GM23338 (cell line): ENCODE measurements at regions not wholly inside any gene's neighbourhood (a gene's known extent, or its start where the extent isn't known, plus 50 kb on each side); places are given as distances from the start of the nearest gene placed in this dataset.
"Not testable (repeated sequence)": the region's sequence is repeated elsewhere in the genome, so short reads cannot be mapped to it uniquely, and the experiment has no call there.

Source experiments
- ATAC-seq: fragments of 200-7000 bp; cut with Tn5 transposase; 3 replicates; pipeline ENCODE4 v1.9.1; 2020
- DNase-seq: peaks from one replicate; pipeline ENCODE4 v3.0.0-alpha.2; 2015; ENCODE audit warnings: low spot score
- H2AFZ ChIP-seq: fragments of 200-600 bp; sonication (generic); 2 replicates; pipeline ENCODE4 v1.8.0; 2016; ENCODE audit warnings: antibody characterized with exemption, mild to moderate bottlenecking, moderate library complexity
- H3F3A ChIP-seq: fragments of 200-600 bp; sonication (generic); replicated peaks from 2 replicates; pipeline ENCODE4 v1.8.0; 2017; ENCODE audit warnings: antibody characterized with exemption, mixed run types, low read depth
- H3K27ac ChIP-seq: fragments of 200-600 bp; sonication (generic); 2 replicates; pipeline ENCODE4 v1.6.1; 2016; ENCODE audit warnings: low read depth
- H3K27me3 ChIP-seq: fragments of 200-600 bp; sonication (generic); 2 replicates; pipeline ENCODE4 v1.8.0; 2016; ENCODE audit warnings: mild to moderate bottlenecking, mixed run types, moderate library complexity; ENCODE audit not compliant: insufficient read depth
- H3K36me3 ChIP-seq: fragments of 200-600 bp; sonication (generic); 2 replicates; pipeline ENCODE4 v1.8.0; 2016; ENCODE audit warnings: mild to moderate bottlenecking; ENCODE audit not compliant: insufficient read depth
- H3K4me1 ChIP-seq: fragments of 200-600 bp; sonication (generic); 2 replicates; pipeline ENCODE4 v1.8.0; 2016; ENCODE audit warnings: mild to moderate bottlenecking, moderate library complexity; ENCODE audit not compliant: insufficient read depth
- H3K4me2 ChIP-seq: fragments of 200-600 bp; sonication (generic); 2 replicates; pipeline ENCODE4 v1.7.1; 2017; ENCODE audit warnings: mixed run types
- H3K4me3 ChIP-seq: fragments of 200-600 bp; sonication (generic); 2 replicates; pipeline ENCODE4 v1.6.1; 2016; ENCODE audit warnings: mixed run types
- H3K79me2 ChIP-seq: fragments of 200-600 bp; sonication (generic); replicated peaks from 2 replicates; pipeline ENCODE4 v1.8.0; 2017; ENCODE audit warnings: mild to moderate bottlenecking; ENCODE audit not compliant: insufficient read depth
- H3K9me2 ChIP-seq: fragments of 200-600 bp; sonication (generic); 2 replicates; pipeline ENCODE4 v1.8.0; 2017; ENCODE audit not compliant: insufficient read depth
- H4K20me1 ChIP-seq: fragments of 200-600 bp; sonication (generic); replicated peaks from 2 replicates; pipeline ENCODE4 v1.8.0; 2017; ENCODE audit warnings: mild to moderate bottlenecking; ENCODE audit not compliant: insufficient read depth
- H3K27ac Mint-ChIP-seq: 2 replicates; pipeline ENCODE4 v1.8.0; 2020; ENCODE audit warnings: inconsistent platforms, mild to moderate bottlenecking, moderate library complexity, mixed read lengths
- H3K27me3 Mint-ChIP-seq: 3 replicates; pipeline ENCODE4 v1.8.0; 2022; ENCODE audit warnings: low read depth, mild to moderate bottlenecking, moderate library complexity, mixed read lengths, inconsistent platforms; ENCODE audit not compliant: insufficient read depth, poor library complexity
- H3K36me3 Mint-ChIP-seq: 3 replicates; pipeline ENCODE4 v1.8.0; 2021; ENCODE audit warnings: low read depth, mild to moderate bottlenecking, inconsistent platforms, moderate library complexity, mixed read lengths
- H3K4me1 Mint-ChIP-seq: 3 replicates; pipeline ENCODE4 v1.8.0; 2020; ENCODE audit warnings: mild to moderate bottlenecking, inconsistent platforms, mixed read lengths
- H3K4me3 Mint-ChIP-seq: 3 replicates; pipeline ENCODE4 v1.8.0; 2021; ENCODE audit warnings: moderate library complexity, mild to moderate bottlenecking, inconsistent platforms, mixed read lengths
- H3K9me3 Mint-ChIP-seq: 3 replicates; pipeline ENCODE4 v1.8.0; 2020; ENCODE audit warnings: moderate library complexity, mild to moderate bottlenecking, inconsistent platforms, mixed read lengths
- CREB1 ChIP-seq: fragments of 250-450 bp; sonication (Bioruptor Pico); IDR thresholded peaks from 2 replicates; pipeline ENCODE4 v1.5.0; 2020; ENCODE audit warnings: low read depth, mild to moderate bottlenecking, moderate library complexity
- ETS1 ChIP-seq: IDR thresholded peaks from 2 replicates; pipeline ENCODE4 v1.6.1; 2016; ENCODE audit warnings: antibody characterized with exemption
- EZH2phosphoT487 ChIP-seq: fragments of 200-600 bp; sonication (generic); IDR thresholded peaks from one replicate; pipeline ENCODE4 v1.8.1; 2018; ENCODE audit warnings: antibody characterized with exemption; ENCODE audit not compliant: unreplicated experiment
- NANOG ChIP-seq: IDR thresholded peaks from 2 replicates; pipeline ENCODE4 v1.6.1; 2016; ENCODE audit warnings: antibody characterized with exemption, borderline replicate concordance
- POLR2AphosphoS5 ChIP-seq: IDR thresholded peaks from 2 replicates; pipeline ENCODE4 v1.6.1; 2016; ENCODE audit warnings: antibody characterized with exemption, low read depth
- ZNF114 ChIP-seq: fragments of 250-450 bp; sonication (Bioruptor Pico); IDR thresholded peaks from 2 replicates; pipeline ENCODE4 v1.5.0; 2020; ENCODE audit warnings: mild to moderate bottlenecking, moderate library complexity
- ZNF331 ChIP-seq: fragments of 250-450 bp; sonication (Bioruptor Pico); IDR thresholded peaks from 2 replicates; pipeline ENCODE4 v1.5.0; 2020; ENCODE audit warnings: low read depth, mild to moderate bottlenecking, moderate library complexity
- TF ChIP-seq, protein P1 (sequence below): IDR thresholded peaks from one replicate; pipeline ENCODE4 v1.6.1; 2018; ENCODE audit warnings: antibody characterized with exemption; ENCODE audit not compliant: unreplicated experiment

GRCh38 chr12:131211340-131211938 is 257.7 kb downstream of the ADGRD1 start:
- Mint-ChIP-seq H3K4me1 (no peaks in the 10 kb centered on the region), H3K36me3 (no peaks in the 10 kb centered on the region; the same call in 2 of the 3 replicates), H3K9me3 (peaks cover 18% of the 10 kb centered on the region), H3K4me3 (no peak overlapping the region), H3K27me3 (peaks cover 6% of the 10 kb centered on the region), H3K27ac (no peak overlapping the region)
- Histone ChIP-seq H3K9me2 (no peaks in the 10 kb centered on the region), H4K20me1 (no peaks in the 10 kb centered on the region), H2AFZ (no peak overlapping the region), H3K27me3 (no peaks in the 10 kb centered on the region), H3K36me3 (no peaks in the 10 kb centered on the region), H3K4me2 (no peak overlapping the region), H3F3A (no peaks in the 10 kb centered on the region), H3K27ac (no peak overlapping the region), H3K4me1 (no peaks in the 10 kb centered on the region), H3K79me2 (no peaks in the 10 kb centered on the region), H3K4me3 (no peak overlapping the region)
- no peak for ATAC-seq
- TF ChIP-seq ETS1 (no peak), NANOG (no peak), ZNF114 (CRISPR knock-in tag) (no peak), ZNF331 (CRISPR knock-in tag) (no peak), POLR2AphosphoS5 (no peak), CREB1 (CRISPR knock-in tag) (no peak)
- TF ChIP-seq, protein P1, sequence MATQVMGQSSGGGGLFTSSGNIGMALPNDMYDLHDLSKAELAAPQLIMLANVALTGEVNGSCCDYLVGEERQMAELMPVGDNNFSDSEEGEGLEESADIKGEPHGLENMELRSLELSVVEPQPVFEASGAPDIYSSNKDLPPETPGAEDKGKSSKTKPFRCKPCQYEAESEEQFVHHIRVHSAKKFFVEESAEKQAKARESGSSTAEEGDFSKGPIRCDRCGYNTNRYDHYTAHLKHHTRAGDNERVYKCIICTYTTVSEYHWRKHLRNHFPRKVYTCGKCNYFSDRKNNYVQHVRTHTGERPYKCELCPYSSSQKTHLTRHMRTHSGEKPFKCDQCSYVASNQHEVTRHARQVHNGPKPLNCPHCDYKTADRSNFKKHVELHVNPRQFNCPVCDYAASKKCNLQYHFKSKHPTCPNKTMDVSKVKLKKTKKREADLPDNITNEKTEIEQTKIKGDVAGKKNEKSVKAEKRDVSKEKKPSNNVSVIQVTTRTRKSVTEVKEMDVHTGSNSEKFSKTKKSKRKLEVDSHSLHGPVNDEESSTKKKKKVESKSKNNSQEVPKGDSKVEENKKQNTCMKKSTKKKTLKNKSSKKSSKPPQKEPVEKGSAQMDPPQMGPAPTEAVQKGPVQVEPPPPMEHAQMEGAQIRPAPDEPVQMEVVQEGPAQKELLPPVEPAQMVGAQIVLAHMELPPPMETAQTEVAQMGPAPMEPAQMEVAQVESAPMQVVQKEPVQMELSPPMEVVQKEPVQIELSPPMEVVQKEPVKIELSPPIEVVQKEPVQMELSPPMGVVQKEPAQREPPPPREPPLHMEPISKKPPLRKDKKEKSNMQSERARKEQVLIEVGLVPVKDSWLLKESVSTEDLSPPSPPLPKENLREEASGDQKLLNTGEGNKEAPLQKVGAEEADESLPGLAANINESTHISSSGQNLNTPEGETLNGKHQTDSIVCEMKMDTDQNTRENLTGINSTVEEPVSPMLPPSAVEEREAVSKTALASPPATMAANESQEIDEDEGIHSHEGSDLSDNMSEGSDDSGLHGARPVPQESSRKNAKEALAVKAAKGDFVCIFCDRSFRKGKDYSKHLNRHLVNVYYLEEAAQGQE = no peak
- DNase-seq = no peak

DNA sequence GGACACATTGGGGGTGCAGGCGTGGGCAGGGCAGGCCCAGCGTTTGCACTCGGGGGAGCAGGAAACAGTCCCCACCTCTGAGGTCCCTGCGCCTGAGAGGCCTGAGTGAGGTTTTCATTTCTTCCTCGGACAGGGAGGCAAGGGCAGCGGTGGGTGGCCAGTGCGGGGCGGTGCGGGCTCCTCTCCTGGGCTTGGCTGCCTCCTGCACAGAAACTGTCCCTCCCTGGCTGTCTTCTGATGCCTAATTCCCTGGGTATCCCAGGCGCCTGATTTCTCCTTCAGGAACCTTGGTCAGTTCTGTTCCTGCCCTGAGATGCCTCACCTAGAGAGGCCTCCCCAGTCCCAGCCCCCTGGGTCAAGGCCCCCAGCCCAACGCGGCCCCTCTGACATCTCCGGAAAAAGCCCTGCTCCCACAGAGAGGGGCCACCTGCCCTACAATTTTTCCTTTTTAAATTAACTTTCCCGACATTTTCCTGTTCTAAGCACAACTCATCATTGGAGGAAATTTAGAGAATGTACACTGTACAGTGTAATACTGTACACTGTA is 260.3 kb downstream of the ADGRD1 start:
- Histone ChIP-seq H3K27ac (no peak overlapping the region), H3K4me1 (peaks cover 16% of the 10 kb centered on the region; the same call in 1 of the 2 replicates), H2AFZ (no peak overlapping the region), H3K4me2 (no peak overlapping the region), H3K9me2 (no peaks in the 10 kb centered on the region), H3K4me3 (no peak overlapping the region), H3K79me2 (no peaks in the 10 kb centered on the region), H3K36me3 (no peaks in the 10 kb centered on the region), H3F3A (no peaks in the 10 kb centered on the region), H4K20me1 (no peaks in the 10 kb centered on the region), H3K27me3 (no peaks in the 10 kb centered on the region)
- no peak overlapping the region for H3K4me3 Mint-ChIP-seq
- H3K36me3 Mint-ChIP-seq = no peaks in the 10 kb centered on the region; the same call in 2 of the 3 replicates
- peaks cover 18% of the 10 kb centered on the region for H3K9me3 Mint-ChIP-seq
- TF ChIP-seq NANOG = no peak
- TF ChIP-seq EZH2phosphoT487 = no peak
- DNase-seq = no peak
- ATAC-seq = no peak
- H3K27me3 Mint-ChIP-seq = peaks cover 11% of the 10 kb centered on the region
- peaks cover 21% of the 10 kb centered on the region for H3K4me1 Mint-ChIP-seq
- no peak overlapping the region for H3K27ac Mint-ChIP-seq

GRCh38 chr12:131214936-131215335 is 261.2 kb downstream of the ADGRD1 start:
- not testable (repeated sequence) for H3K9me2 ChIP-seq, H3K36me3 ChIP-seq, H3K27me3 Mint-ChIP-seq, H3K27ac ChIP-seq, H3K4me3 Mint-ChIP-seq, H3K4me2 ChIP-seq, H4K20me1 ChIP-seq, H3K36me3 Mint-ChIP-seq, ATAC-seq, H2AFZ ChIP-seq, H3K79me2 ChIP-seq, H3K27me3 ChIP-seq, H3F3A ChIP-seq, DNase-seq, H3K4me3 ChIP-seq, H3K27ac Mint-ChIP-seq
- peaks cover 21% of the 10 kb centered on the region for H3K4me1 Mint-ChIP-seq
- peaks cover 18% of the 10 kb centered on the region for H3K9me3 Mint-ChIP-seq
- peaks cover 16% of the 10 kb centered on the region; the same call in 1 of the 2 replicates for H3K4me1 ChIP-seq

GRCh38 chr12:131216587-131216986 is 262.9 kb downstream of the ADGRD1 start:
- not testable (repeated sequence) for H3K36me3 Mint-ChIP-seq, H3K27me3 Mint-ChIP-seq, H3F3A ChIP-seq, ATAC-seq, H4K20me1 ChIP-seq, H3K27ac Mint-ChIP-seq, H3K27ac ChIP-seq, DNase-seq, H2AFZ ChIP-seq, H3K4me2 ChIP-seq, H3K36me3 ChIP-seq, H3K9me2 ChIP-seq, H3K27me3 ChIP-seq, H3K4me3 Mint-ChIP-seq, H3K79me2 ChIP-seq, H3K4me3 ChIP-seq
- peaks cover 16% of the 10 kb centered on the region; the same call in 1 of the 2 replicates for H3K4me1 ChIP-seq
- peaks cover 21% of the 10 kb centered on the region for H3K4me1 Mint-ChIP-seq
- peaks cover 18% of the 10 kb centered on the region for H3K9me3 Mint-ChIP-seq
